Suprapubic skin (tissue), 4 donors: ENCODE measurements at regions not wholly inside any gene's neighbourhood (a gene's known extent, or its start where the extent isn't known, plus 50 kb on each side); places are given as distances from the start of the nearest gene placed in this dataset.

Experiments used
- DNase-seq, 2 donors: peaks; one replicate each; pipeline ENCODE4 v3.0.0-alpha.2; 2019; ENCODE audit warnings: low spot score in 2 of 2
- H3K27ac ChIP-seq: fragments of 200-600 bp; sonication (generic); one replicate; pipeline ENCODE4 v1.5.1; 2019
- H3K27me3 ChIP-seq: fragments of 200-600 bp; sonication (generic); one replicate; pipeline ENCODE4 v1.5.1; 2019
- H3K36me3 ChIP-seq: fragments of 200-600 bp; sonication (generic); one replicate; pipeline ENCODE4 v1.5.1; 2019
- H3K4me1 ChIP-seq: fragments of 200-600 bp; sonication (generic); one replicate; pipeline ENCODE4 v1.5.1; 2019
- H3K4me3 ChIP-seq: fragments of 200-600 bp; sonication (generic); one replicate; pipeline ENCODE4 v1.5.1; 2019; ENCODE audit warnings: mild to moderate bottlenecking
- H3K9me3 ChIP-seq: fragments of 200-600 bp; sonication (generic); one replicate; pipeline ENCODE4 v1.5.1; 2019
- EP300 ChIP-seq: sonication (generic); formaldehyde crosslinking; IDR thresholded peaks from one replicate; pipeline ENCODE4 v1.6.1; 2017; ENCODE audit warnings: antibody characterized with exemption
- POLR2A ChIP-seq, 2 donors: fragments of 450-650 bp; IDR thresholded peaks; one replicate each; pipeline ENCODE4 v1.6.1; 2017; ENCODE audit warnings: antibody characterized with exemption in 2 of 2, mild to moderate bottlenecking in 2 of 2, moderate library complexity in 2 of 2
- POLR2AphosphoS5 ChIP-seq, 3 donors: sonication (generic); formaldehyde crosslinking; IDR thresholded peaks; one replicate each; pipeline ENCODE4 v1.6.1; 2017; ENCODE audit warnings: antibody characterized with exemption in 3 of 3
- WGBS: methylation state at CpG from one replicate; pipeline ENCODE4 v1.1.5; 2018; 5-methylcytosine and 5-hydroxymethylcytosine counted together
- TF ChIP-seq, protein P1 (sequence below), 2 donors: fragments of 200-600 bp in 1 of 2; fragments of 450-650 bp in 1 of 2; sonication (generic) in 1 of 2; IDR thresholded peaks; one replicate each; pipeline ENCODE4 v1.5.1; 2016 to 2019; ENCODE audit warnings: antibody characterized with exemption in 2 of 2, mild to moderate bottlenecking in 1 of 2, moderate library complexity in 1 of 2

DNA sequence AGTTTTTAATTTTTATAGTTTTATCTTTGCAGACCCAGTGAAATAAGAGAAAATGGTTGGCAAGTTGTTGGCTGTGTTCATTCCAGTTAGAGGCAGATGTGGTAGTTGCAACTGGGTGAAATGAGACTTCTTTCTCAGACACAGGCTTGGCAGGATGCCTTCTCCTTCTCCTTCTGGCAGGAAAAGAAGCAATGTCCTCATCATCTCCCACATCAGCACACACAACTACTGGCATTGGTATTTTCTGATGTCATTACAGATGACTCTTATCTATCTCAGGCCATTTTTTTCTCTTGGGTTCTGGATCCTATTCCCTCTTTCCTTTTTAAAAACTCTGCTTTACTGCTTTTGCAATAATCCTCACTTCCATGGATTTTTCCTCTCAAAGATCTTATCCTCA is 103.3 kb upstream of the EDIL3 start:
- no peak for DNase-seq
- no peak overlapping the region for H3K4me3 ChIP-seq
- no peaks in the 10 kb centered on the region for H3K9me3 ChIP-seq
- no peaks in the 10 kb centered on the region for H3K36me3 ChIP-seq
- no peaks in the 10 kb centered on the region for H3K27me3 ChIP-seq
- H3K27ac ChIP-seq: no peak overlapping the region
- TF ChIP-seq EP300: no peak
- no peak for TF ChIP-seq POLR2A (IDR thresholded peaks at IDR 0.05)
- TF ChIP-seq POLR2AphosphoS5 (IDR thresholded peaks at IDR 0.05): no peak
- TF ChIP-seq, protein P1, sequence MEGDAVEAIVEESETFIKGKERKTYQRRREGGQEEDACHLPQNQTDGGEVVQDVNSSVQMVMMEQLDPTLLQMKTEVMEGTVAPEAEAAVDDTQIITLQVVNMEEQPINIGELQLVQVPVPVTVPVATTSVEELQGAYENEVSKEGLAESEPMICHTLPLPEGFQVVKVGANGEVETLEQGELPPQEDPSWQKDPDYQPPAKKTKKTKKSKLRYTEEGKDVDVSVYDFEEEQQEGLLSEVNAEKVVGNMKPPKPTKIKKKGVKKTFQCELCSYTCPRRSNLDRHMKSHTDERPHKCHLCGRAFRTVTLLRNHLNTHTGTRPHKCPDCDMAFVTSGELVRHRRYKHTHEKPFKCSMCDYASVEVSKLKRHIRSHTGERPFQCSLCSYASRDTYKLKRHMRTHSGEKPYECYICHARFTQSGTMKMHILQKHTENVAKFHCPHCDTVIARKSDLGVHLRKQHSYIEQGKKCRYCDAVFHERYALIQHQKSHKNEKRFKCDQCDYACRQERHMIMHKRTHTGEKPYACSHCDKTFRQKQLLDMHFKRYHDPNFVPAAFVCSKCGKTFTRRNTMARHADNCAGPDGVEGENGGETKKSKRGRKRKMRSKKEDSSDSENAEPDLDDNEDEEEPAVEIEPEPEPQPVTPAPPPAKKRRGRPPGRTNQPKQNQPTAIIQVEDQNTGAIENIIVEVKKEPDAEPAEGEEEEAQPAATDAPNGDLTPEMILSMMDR (IDR thresholded peaks at IDR 0.05): no peak
- H3K4me1 ChIP-seq: no peaks in the 10 kb centered on the region

DNA sequence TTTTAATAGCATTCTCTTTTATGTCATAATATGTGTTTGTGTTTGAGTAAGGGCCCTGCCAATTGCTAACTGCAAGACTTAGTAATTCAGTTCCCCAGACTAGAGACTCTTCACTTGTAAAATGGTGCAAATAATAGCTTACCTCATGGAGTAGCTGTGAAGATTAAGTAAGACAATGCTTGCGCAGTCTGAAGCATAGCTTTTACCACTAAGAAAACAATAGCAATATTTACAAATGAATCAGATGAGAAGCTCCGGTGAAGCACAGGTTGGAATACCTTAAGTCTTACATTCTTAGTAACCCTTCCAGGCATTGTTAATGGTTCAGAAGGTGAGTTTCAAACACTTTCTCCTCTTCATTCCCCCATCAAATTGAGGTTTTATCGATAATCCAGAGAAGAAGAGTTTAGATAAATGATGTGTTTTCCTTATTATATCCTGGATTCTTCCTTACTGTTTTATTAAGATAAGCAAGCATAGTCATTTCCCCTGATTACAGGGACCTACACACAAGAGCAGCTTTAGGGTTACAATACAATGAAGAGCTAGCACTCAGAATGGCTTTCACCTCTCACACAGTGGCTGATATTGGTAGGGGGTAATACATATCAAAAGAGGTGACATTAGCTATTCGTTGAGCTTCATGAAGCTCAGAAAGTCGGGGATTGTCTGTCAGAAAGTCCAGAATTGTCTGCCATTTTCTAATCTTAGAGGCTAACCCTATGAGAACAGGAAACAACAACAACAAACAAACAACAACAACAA is 96.4 kb upstream of the EDIL3 start:
- TF ChIP-seq EP300 (no peak), POLR2AphosphoS5 (IDR thresholded peaks at IDR 0.05) (no peak), POLR2A (IDR thresholded peaks at IDR 0.05) (no peak)
- TF ChIP-seq, protein P1 (IDR thresholded peaks at IDR 0.05): no peak
- Histone ChIP-seq H3K27me3 (no peaks in the 10 kb centered on the region), H3K4me3 (no peak overlapping the region), H3K9me3 (no peaks in the 10 kb centered on the region), H3K4me1 (no peaks in the 10 kb centered on the region), H3K36me3 (no peaks in the 10 kb centered on the region), H3K27ac (no peak overlapping the region)
- no peak for DNase-seq
- WGBS: 65% methylated on average over 5 of the region's 5 CpGs

DNA sequence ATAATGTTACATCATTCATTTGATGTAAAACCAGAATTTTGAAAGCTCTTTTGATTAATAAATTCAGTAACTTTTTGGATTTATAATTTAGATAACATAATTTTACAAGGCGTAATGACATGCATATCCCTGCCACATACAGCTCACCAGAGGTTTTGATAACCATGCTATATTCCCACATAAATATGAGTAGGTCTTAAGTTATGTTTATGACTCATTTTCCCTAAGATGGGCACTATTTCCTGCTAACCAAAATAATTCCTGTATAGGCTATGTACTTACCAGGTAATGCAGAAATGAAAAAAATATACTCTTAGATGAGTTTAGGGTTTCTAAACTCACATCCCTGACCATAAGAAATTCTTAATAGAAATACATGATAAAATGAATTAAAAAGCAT is 93.9 kb upstream of the EDIL3 start:
- Histone ChIP-seq H3K9me3 (no peaks in the 10 kb centered on the region), H3K27me3 (no peaks in the 10 kb centered on the region), H3K36me3 (no peaks in the 10 kb centered on the region), H3K4me1 (no peaks in the 10 kb centered on the region), H3K4me3 (no peak overlapping the region), H3K27ac (no peak overlapping the region)
- DNase-seq: no peak
- 88% methylated on average over 1 of the region's 1 CpG for WGBS
- TF ChIP-seq POLR2AphosphoS5 (IDR thresholded peaks at IDR 0.05) (no peak), POLR2A (IDR thresholded peaks at IDR 0.05) (no peak)
- TF ChIP-seq, protein P1 (IDR thresholded peaks at IDR 0.05): no peak

DNA sequence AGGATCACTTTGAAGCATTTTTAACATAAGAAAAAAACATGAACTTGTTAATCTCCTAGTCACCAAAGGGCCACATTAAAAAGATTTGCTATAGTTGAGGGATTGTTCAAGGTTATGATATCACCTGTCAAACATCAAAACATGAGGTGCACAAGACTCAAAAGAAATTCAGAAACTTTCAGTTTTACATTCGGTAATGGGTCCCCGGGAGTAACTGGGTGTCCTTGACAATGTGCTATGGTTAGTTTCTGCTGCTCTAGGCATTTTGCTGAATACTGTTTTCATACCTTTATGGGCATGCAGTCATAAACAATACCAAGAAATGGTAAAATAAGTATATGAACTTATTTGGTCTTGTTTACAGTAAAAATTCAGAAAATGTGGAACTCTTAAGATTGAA is 92.8 kb upstream of the EDIL3 start:
- H3K4me1 ChIP-seq: no peaks in the 10 kb centered on the region
- no peaks in the 10 kb centered on the region for H3K27me3 ChIP-seq
- WGBS: 89% methylated on average over 2 of the region's 2 CpGs
- H3K27ac ChIP-seq: no peak overlapping the region
- no peak for TF ChIP-seq POLR2A (IDR thresholded peaks at IDR 0.05)
- no peak for TF ChIP-seq POLR2AphosphoS5 (IDR thresholded peaks at IDR 0.05)
- TF ChIP-seq EP300: no peak
- TF ChIP-seq, protein P1 (IDR thresholded peaks at IDR 0.05): no peak
- no peaks in the 10 kb centered on the region for H3K36me3 ChIP-seq
- H3K4me3 ChIP-seq: no peak overlapping the region
- H3K9me3 ChIP-seq: no peaks in the 10 kb centered on the region
- no peak for DNase-seq

DNA sequence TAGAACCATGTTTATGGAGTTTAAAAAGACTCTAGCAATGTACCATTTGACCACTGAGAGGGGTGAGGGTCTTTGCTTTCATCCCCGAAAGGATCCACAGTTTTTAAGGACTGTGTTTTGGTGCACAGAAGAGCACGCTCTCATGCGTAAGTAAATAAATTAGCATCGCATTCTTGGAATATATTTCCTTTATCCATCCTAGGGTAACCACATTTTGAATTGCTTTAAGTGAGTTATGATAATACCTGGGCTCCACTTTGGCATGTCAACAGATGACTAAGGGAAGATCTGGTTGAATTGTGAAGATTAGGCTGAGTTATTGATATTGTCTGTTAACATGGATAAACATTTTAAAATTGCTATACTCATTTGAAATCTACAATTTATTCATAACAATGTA is 89.4 kb upstream of the EDIL3 start:
- no peaks in the 10 kb centered on the region for H3K36me3 ChIP-seq
- TF ChIP-seq POLR2A (IDR thresholded peaks at IDR 0.05) (no peak), EP300 (no peak), POLR2AphosphoS5 (IDR thresholded peaks at IDR 0.05) (no peak)
- TF ChIP-seq, protein P1 (IDR thresholded peaks at IDR 0.05): no peak

More for the DNA sequence above, 89.4 kb upstream of the EDIL3 start:
- H3K9me3 ChIP-seq: no peaks in the 10 kb centered on the region
- no peaks in the 10 kb centered on the region for H3K27me3 ChIP-seq
- 98% methylated on average over 4 of the region's 4 CpGs for WGBS
- H3K4me1 ChIP-seq: no peaks in the 10 kb centered on the region
- no peak overlapping the region for H3K4me3 ChIP-seq
- no peak for DNase-seq
- no peak overlapping the region for H3K27ac ChIP-seq
